ENCODE measurements at regions not wholly inside any gene's neighbourhood (a gene's known extent, or its start where the extent isn't known, plus 50 kb on each side); places are given as distances from the start of the nearest gene placed in this dataset.

GRCh38 chr5:89120719-89121118 is 237.7 kb upstream of the MEF2C start (continued):
- TF ChIP-seq CHD1 (IDR thresholded peaks at IDR 0.05; ENCODE audit: low read depth, low read length) (no peak), USF2 (IDR thresholded peaks at IDR 0.05; ENCODE audit: low read length) (no peak), CHD7 (IDR thresholded peaks at IDR 0.05; ENCODE audit: insufficient replicate concordance, low read length) (no peak)
